ENCODE measurements at regions not wholly inside any gene's neighbourhood (a gene's known extent, or its start where the extent isn't known, plus 50 kb on each side); places are given as distances from the start of the nearest gene placed in this dataset.

DNA sequence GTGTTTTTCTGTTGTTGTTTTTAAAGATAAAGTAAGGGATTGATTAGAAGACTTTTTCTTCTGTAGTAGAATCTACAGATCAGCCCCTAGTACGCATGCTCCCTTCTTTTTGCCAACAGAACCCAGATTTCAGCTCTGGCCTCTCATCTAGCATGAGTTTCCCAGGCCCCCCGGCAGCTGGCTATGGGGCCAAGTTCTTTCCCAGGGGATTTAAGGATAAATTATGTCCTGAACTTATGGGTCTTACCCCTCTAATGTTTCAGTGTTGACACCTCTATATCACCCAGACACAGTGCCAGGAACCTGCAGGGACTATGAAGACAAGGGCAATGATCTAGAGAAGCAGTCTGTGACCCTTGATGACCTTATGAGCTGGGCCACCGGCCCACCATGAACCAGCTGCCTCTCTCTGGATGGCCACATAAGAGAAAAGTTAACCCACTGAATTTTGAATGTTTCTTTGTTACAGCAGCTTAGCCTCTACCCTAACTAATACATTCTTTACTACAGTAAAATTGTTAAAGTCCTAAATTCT, 150.5 kb downstream of the UNC5CL start:
- DNase-seq: no peak
- H3K4me1 ChIP-seq: peaks cover 6% of the 10 kb centered on the region
- no peak overlapping the region for H3K27ac ChIP-seq (replicated peaks)
- TF ChIP-seq, protein P1, sequence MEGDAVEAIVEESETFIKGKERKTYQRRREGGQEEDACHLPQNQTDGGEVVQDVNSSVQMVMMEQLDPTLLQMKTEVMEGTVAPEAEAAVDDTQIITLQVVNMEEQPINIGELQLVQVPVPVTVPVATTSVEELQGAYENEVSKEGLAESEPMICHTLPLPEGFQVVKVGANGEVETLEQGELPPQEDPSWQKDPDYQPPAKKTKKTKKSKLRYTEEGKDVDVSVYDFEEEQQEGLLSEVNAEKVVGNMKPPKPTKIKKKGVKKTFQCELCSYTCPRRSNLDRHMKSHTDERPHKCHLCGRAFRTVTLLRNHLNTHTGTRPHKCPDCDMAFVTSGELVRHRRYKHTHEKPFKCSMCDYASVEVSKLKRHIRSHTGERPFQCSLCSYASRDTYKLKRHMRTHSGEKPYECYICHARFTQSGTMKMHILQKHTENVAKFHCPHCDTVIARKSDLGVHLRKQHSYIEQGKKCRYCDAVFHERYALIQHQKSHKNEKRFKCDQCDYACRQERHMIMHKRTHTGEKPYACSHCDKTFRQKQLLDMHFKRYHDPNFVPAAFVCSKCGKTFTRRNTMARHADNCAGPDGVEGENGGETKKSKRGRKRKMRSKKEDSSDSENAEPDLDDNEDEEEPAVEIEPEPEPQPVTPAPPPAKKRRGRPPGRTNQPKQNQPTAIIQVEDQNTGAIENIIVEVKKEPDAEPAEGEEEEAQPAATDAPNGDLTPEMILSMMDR (IDR thresholded peaks at IDR 0.05; ENCODE audit: borderline replicate concordance): no peak
- H3K36me3 ChIP-seq: peaks cover 6% of the 10 kb centered on the region
- intact Hi-C loops (cut with micrococcal nuclease): no loop called here
- H3K27me3 ChIP-seq (ENCODE audit: low read depth): peaks cover 15% of the 10 kb centered on the region
- H3K4me3 ChIP-seq: no peak overlapping the region
- H3K9me3 ChIP-seq (replicated peaks): no peaks in the 10 kb centered on the region

DNA sequence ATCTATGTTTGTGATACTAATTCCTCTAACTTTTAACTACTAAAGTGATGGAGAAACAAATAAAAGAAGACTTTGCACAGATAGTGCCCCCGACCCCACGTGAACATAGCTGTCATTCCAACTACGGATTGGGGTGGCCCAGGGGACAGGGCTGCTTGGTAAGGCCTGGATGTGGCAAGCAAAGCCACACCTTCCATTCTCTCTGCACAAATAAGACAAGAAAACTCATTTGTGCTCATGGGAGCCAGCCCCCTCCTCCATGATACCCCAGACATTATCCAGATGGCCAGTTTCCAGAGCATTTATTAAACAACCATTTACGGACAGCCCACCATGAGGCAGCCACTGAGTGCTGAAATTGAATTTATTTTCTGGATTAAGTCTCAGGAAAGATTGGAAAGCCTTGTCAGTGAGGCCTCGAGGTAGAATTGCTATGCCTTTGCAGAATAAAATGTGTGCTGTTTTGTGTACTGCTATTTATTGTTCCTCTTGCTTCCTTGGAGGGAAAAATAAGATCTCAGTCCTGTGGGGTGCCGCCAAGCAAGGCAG, 151.2 kb downstream of the UNC5CL start:
- H3K4me3 ChIP-seq: no peak overlapping the region
- DNase-seq: no peak
- H3K36me3 ChIP-seq: peaks cover 6% of the 10 kb centered on the region
- no peak overlapping the region for H3K27ac ChIP-seq (replicated peaks)
- no peaks in the 10 kb centered on the region for H3K9me3 ChIP-seq (replicated peaks)
- peaks cover 15% of the 10 kb centered on the region for H3K27me3 ChIP-seq (ENCODE audit: low read depth)
- TF ChIP-seq, protein P1 (IDR thresholded peaks at IDR 0.05; ENCODE audit: borderline replicate concordance): no peak
- peaks cover 6% of the 10 kb centered on the region for H3K4me1 ChIP-seq
- intact Hi-C loops (cut with micrococcal nuclease): no loop called here

DNA sequence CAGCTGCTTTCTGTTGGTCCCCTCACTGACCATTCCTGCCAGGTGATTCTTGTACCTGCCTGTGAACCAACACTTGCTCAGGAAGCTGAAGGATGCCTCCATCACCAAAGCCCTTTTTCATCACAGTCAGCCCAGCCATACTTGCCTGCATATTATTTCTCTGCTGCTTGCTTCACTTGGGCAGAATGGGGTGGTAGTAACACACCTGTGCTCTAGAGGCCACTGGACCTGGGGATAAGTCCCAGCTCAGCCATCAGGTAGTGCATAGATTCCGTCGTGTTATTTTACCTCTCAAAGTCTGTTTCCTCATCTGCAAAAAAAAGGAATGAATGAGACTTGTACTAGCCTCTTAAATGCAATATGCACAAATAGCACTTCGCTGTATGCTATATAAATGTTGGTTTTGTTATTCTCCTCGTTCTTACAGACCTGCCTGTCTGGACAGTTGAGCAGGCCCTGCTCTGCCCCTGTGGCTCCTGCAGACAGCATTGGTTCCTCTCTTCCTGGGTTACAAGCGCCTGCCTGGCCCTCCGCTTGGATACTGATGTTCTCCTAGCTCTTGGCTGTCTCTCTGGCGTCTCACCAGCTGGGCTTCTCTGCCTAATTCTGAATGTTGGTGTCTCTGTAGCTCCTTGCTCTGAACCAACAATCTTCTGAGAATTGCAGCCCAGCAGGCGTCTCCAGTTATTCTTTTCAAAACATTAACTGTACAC, 151.8 kb downstream of the UNC5CL start:
- TF ChIP-seq, protein P1 (IDR thresholded peaks at IDR 0.05; ENCODE audit: borderline replicate concordance): no peak
- no peak for DNase-seq
- intact Hi-C loops (cut with micrococcal nuclease): no loop called here
- Histone ChIP-seq H3K36me3 (peaks cover 6% of the 10 kb centered on the region), H3K27me3 (ENCODE audit: low read depth) (peaks cover 15% of the 10 kb centered on the region), H3K4me1 (peaks cover 6% of the 10 kb centered on the region), H3K4me3 (no peak overlapping the region), H3K27ac (replicated peaks) (no peak overlapping the region), H3K9me3 (replicated peaks) (no peaks in the 10 kb centered on the region)

DNA sequence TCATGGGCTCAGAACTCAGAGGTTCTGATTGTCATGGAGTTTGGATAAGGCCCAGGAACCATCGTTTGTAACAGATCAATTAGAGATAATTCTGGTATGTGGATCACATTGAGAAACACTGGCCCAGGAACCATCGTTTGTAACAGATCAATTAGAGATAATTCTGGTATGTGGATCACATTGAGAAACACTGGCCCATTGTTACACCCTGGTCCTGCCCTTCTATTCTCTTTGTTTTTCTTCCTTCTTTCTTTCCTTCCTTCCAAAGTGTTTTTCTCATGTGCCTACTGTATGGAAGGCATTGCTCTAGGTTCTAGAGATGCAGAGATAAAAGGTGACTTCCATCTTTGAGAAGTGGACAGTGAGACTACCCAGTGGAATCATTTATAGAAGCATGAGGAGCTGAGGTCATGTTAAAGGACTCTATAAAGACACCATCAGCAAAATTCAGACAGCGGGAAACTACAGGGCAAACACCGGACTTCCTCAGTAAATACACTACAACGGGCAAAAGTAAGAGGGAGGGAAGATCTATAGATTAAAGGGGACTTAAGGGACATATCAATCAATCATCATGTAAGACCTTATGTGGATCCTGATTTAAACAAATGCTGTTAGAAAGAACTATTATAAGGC, 153.8 kb downstream of the UNC5CL start:
- TF ChIP-seq, protein P1 (IDR thresholded peaks at IDR 0.05; ENCODE audit: borderline replicate concordance): no peak
- no peaks in the 10 kb centered on the region for H3K9me3 ChIP-seq (replicated peaks)
- peaks cover 6% of the 10 kb centered on the region for H3K4me1 ChIP-seq
- DNase-seq: no peak
- H3K27me3 ChIP-seq (ENCODE audit: low read depth): peaks cover 6% of the 10 kb centered on the region
- H3K4me3 ChIP-seq: no peak overlapping the region
- intact Hi-C loops (cut with micrococcal nuclease): no loop called here
- H3K27ac ChIP-seq (replicated peaks): no peak overlapping the region
- peaks cover 6% of the 10 kb centered on the region for H3K36me3 ChIP-seq

GRCh38 chr6:40882323-40882997, 156.6 kb downstream of the UNC5CL start:
- no peaks in the 10 kb centered on the region for H3K4me1 ChIP-seq
- peaks cover 6% of the 10 kb centered on the region for H3K36me3 ChIP-seq
- H3K4me3 ChIP-seq: no peak overlapping the region
- H3K27ac ChIP-seq (replicated peaks): no peak overlapping the region
- intact Hi-C loops (cut with micrococcal nuclease): no loop called here
- DNase-seq: no peak
- peaks cover 14% of the 10 kb centered on the region for H3K9me3 ChIP-seq (replicated peaks)
- TF ChIP-seq, protein P1 (IDR thresholded peaks at IDR 0.05; ENCODE audit: borderline replicate concordance): no peak
- H3K27me3 ChIP-seq (ENCODE audit: low read depth): no peaks in the 10 kb centered on the region

Data from left ventricle myocardium inferior (tissue), 1 donor.